Upper lobe of left lung (tissue), 6 donors: ENCODE measurements at regions not wholly inside any gene's neighbourhood (a gene's known extent, or its start where the extent isn't known, plus 50 kb on each side); places are given as distances from the start of the nearest gene placed in this dataset.

Experiments used
- ATAC-seq, 2 donors: fragments of 200-7000 bp; cut with Tn5 transposase; one replicate each; pipeline ENCODE4 v1.9.1; 2022; ENCODE audit warnings: mild to moderate bottlenecking in 2 of 2, moderate library complexity in 2 of 2; ENCODE audit not compliant: low FRiP score in 2 of 2
- DNase-seq, 2 donors: peaks; one replicate each; pipeline ENCODE4 v3.0.0-alpha.2; 2019 to 2020
- H3K27ac ChIP-seq, 4 donors: fragments of 200-600 bp; sonication (generic); one replicate each; pipeline ENCODE4 v1.5.1; 2016 to 2019
- H3K27me3 ChIP-seq, 4 donors: fragments of 200-600 bp; sonication (generic); one replicate each; pipeline ENCODE4 v1.5.1; 2017 to 2019
- H3K36me3 ChIP-seq, 4 donors: fragments of 200-600 bp; sonication (generic); one replicate each; pipeline ENCODE4 v1.5.1; 2016 to 2019
- H3K4me1 ChIP-seq, 4 donors: fragments of 200-600 bp; sonication (generic); one replicate each; pipeline ENCODE4 v1.5.1; 2018 to 2019
- H3K4me3 ChIP-seq, 4 donors: fragments of 200-600 bp; sonication (generic); one replicate each; pipeline ENCODE4 v1.5.1; 2017 to 2019; ENCODE audit warnings: mild to moderate bottlenecking in 2 of 4, moderate library complexity in 1 of 4
- H3K9me3 ChIP-seq, 4 donors: fragments of 200-600 bp; sonication (generic); one replicate each; pipeline ENCODE4 v1.5.1; 2018 to 2019
- CTCF ChIP-seq, 6 experiments: fragments of 450-650 bp in 4 of 6; fragments of 200-600 bp in 2 of 6; sonication (generic) in 2 of 6; IDR thresholded peaks; one replicate each; pipeline ENCODE4 v1.5.1; 2016 to 2019; ENCODE audit warnings: antibody characterized with exemption in 6 of 6
- EP300 ChIP-seq, 4 donors: sonication (generic); formaldehyde crosslinking; IDR thresholded peaks; one replicate each; pipeline ENCODE4 v1.5.1; 2017; ENCODE audit warnings: antibody characterized with exemption in 4 of 4, control low read depth in 2 of 4
- POLR2A ChIP-seq, 4 donors: fragments of 450-650 bp; IDR thresholded peaks; one replicate each; pipeline ENCODE4 v1.5.1; 2016 to 2017; ENCODE audit warnings: antibody characterized with exemption in 4 of 4, mild to moderate bottlenecking in 2 of 4
- POLR2AphosphoS5 ChIP-seq, 2 donors: sonication (generic); formaldehyde crosslinking; IDR thresholded peaks; one replicate each; pipeline ENCODE4 v1.5.1; 2017; ENCODE audit warnings: antibody characterized with exemption in 2 of 2
- WGBS, 2 donors: methylation state at CpG; one replicate each; pipeline ENCODE4 v1.1.5; 2017 to 2018; 5-methylcytosine and 5-hydroxymethylcytosine counted together
- donor health status: DM: no; HTN: no; CAD: no; lungs with moderate emphysema.
- donor health status: DM: no; HTN: yes; CAD: no; lungs with severe emphysema.

GRCh38 chr13:31063772-31064171 lies 97.9 kb downstream of the HSPH1 start:
- WGBS, 2 donors, result 70 to 75% methylated on average over 1 of the region's 1 CpG

GRCh38 chr13:31060655-31061054 lies 101.0 kb downstream of the HSPH1 start:
- no peak for ATAC-seq

More at GRCh38 chr13:31063772-31064171, 97.9 kb downstream of the HSPH1 start:
- TF ChIP-seq POLR2A (IDR thresholded peaks at IDR 0.05), result no peak
- TF ChIP-seq EP300 (IDR thresholded peaks at IDR 0.05), result no peak
- TF ChIP-seq POLR2AphosphoS5 (IDR thresholded peaks at IDR 0.05), result no peak
- TF ChIP-seq CTCF (IDR thresholded peaks at IDR 0.05), result no peak
- DNase-seq, result no peak
- peaks cover 0 to 4% (median 0%) of the 10 kb centered on the region in 4 donors for H3K9me3 ChIP-seq
- H3K27ac ChIP-seq, result no peak overlapping the region
- no peaks in the 10 kb centered on the region for H3K36me3 ChIP-seq
- no peaks in the 10 kb centered on the region for H3K27me3 ChIP-seq
- H3K4me3 ChIP-seq, result no peak overlapping the region
- no peaks in the 10 kb centered on the region for H3K4me1 ChIP-seq
- ATAC-seq, result no peak

GRCh38 chr13:31060220-31060619 lies 101.5 kb downstream of the HSPH1 start:
- peaks cover 0 to 4% (median 0%) of the 10 kb centered on the region in 4 donors for H3K9me3 ChIP-seq
- ATAC-seq, result no peak
- H3K4me3 ChIP-seq, result no peak overlapping the region
- no peaks in the 10 kb centered on the region for H3K27me3 ChIP-seq
- H3K4me1 ChIP-seq, result no peaks in the 10 kb centered on the region
- H3K27ac ChIP-seq, result no peak overlapping the region
- DNase-seq, result no peak
- TF ChIP-seq EP300 (IDR thresholded peaks at IDR 0.05) (no peak), POLR2AphosphoS5 (IDR thresholded peaks at IDR 0.05) (no peak), POLR2A (IDR thresholded peaks at IDR 0.05) (no peak), CTCF (IDR thresholded peaks at IDR 0.05) (no peak)
- H3K36me3 ChIP-seq, result no peaks in the 10 kb centered on the region
- 91 to 93% methylated on average over 3 of the region's 3 CpGs for WGBS, 2 donors

More at GRCh38 chr13:31060655-31061054, 101.0 kb downstream of the HSPH1 start:
- no peak for TF ChIP-seq POLR2AphosphoS5 (IDR thresholded peaks at IDR 0.05)
- TF ChIP-seq EP300 (IDR thresholded peaks at IDR 0.05), result no peak
- no peak for TF ChIP-seq POLR2A (IDR thresholded peaks at IDR 0.05)
- TF ChIP-seq CTCF (IDR thresholded peaks at IDR 0.05), result no peak
- Histone ChIP-seq H3K4me1 (no peaks in the 10 kb centered on the region), H3K27ac (no peak overlapping the region), H3K27me3 (no peaks in the 10 kb centered on the region), H3K9me3 (peaks cover 0 to 4% (median 0%) of the 10 kb centered on the region in 4 donors), H3K36me3 (no peaks in the 10 kb centered on the region), H3K4me3 (no peak overlapping the region)
- 79% methylated on average over 6 to 7 of the region's 7 CpGs for WGBS, 2 donors
- DNase-seq, result peak in 1 of 2 donors; percentile 28

GRCh38 chr13:31057403-31058033 lies 104.2 kb downstream of the HSPH1 start:
- Histone ChIP-seq H3K27ac (no peak overlapping the region), H3K4me3 (no peak overlapping the region), H3K36me3 (no peaks in the 10 kb centered on the region), H3K9me3 (no peaks in the 10 kb centered on the region), H3K4me1 (no peaks in the 10 kb centered on the region), H3K27me3 (no peaks in the 10 kb centered on the region)
- TF ChIP-seq EP300 (IDR thresholded peaks at IDR 0.05), result no peak
- no peak for TF ChIP-seq POLR2AphosphoS5 (IDR thresholded peaks at IDR 0.05)
- no peak for TF ChIP-seq POLR2A (IDR thresholded peaks at IDR 0.05)
- TF ChIP-seq CTCF (IDR thresholded peaks at IDR 0.05), result no peak
- ATAC-seq (no peak), DNase-seq (no peak)
- WGBS, 2 donors, result 95 to 96% methylated on average over 9 of the region's 9 CpGs
